GM23248 (cell line): ENCODE measurements at regions not wholly inside any gene's neighbourhood (a gene's known extent, or its start where the extent isn't known, plus 50 kb on each side); places are given as distances from the start of the nearest gene placed in this dataset.

Experiments used
- EZH2 ChIP-seq: fragments of 200-600 bp; sonication (generic); IDR thresholded peaks from 2 replicates; pipeline ENCODE4 v1.6.1; 2018; ENCODE audit warnings: antibody characterized with exemption, mild to moderate bottlenecking; ENCODE audit not compliant: insufficient read depth, poor library complexity, severe bottlenecking
- EZH2phosphoT487 ChIP-seq: fragments of 200-600 bp; sonication (generic); IDR thresholded peaks from 2 replicates; pipeline ENCODE4 v1.6.1; 2018; ENCODE audit warnings: antibody characterized with exemption, moderate library complexity, mild to moderate bottlenecking, low read depth; ENCODE audit not compliant: insufficient read depth

- TF ChIP-seq EZH2 = no peak
- no peak for TF ChIP-seq EZH2phosphoT487
These were observed 581.8 kb downstream of the ETS1 start for GRCh38 chr11:128005562-128005961.
